ENCODE measurements at regions not wholly inside any gene's neighbourhood (a gene's known extent, or its start where the extent isn't known, plus 50 kb on each side); places are given as distances from the start of the nearest gene placed in this dataset.
"Not testable (repeated sequence)": the region's sequence is repeated elsewhere in the genome, so short reads cannot be mapped to it uniquely, and the experiment has no call there.

GRCh38 chr5:82537687-82538306 lies 259.6 kb upstream of the RPS23 start:
- no peaks in the 10 kb centered on the region for H3K36me3 ChIP-seq (ENCODE audit: insufficient read depth, low read length)
- H3K9ac ChIP-seq (ENCODE audit: low read depth, low read length): no peak overlapping the region
- no peaks in the 10 kb centered on the region for H3K79me2 ChIP-seq (ENCODE audit: insufficient read depth, low read length)
- peaks cover 4% of the 10 kb centered on the region; the same call in 1 of the 2 replicates for H3K4me1 ChIP-seq (ENCODE audit: insufficient read depth, low read length)
- H3K4me2 ChIP-seq (ENCODE audit: insufficient read depth, low read length): no peak overlapping the region
- H3K4me3 ChIP-seq (ENCODE audit: low read depth in 1 of 2, low read length in 2 of 2): no peak overlapping the region
- no peaks in the 10 kb centered on the region for H3K27me3 ChIP-seq (ENCODE audit: insufficient read depth, low read length, poor library complexity)
- no peak overlapping the region for H3K27ac ChIP-seq (ENCODE audit: low read length)
- no peak overlapping the region for H2AFZ ChIP-seq (ENCODE audit: low read depth, low read length)
- peaks cover 2% of the 10 kb centered on the region for H3K9me3 ChIP-seq (ENCODE audit: insufficient read depth, low read length, severe bottlenecking)
- TF ChIP-seq CTCF (IDR thresholded peaks at IDR 0.05; ENCODE audit: borderline replicate concordance, extremely low read depth, low read length, poor library complexity, severe bottlenecking) (no peak), EZH2 (IDR thresholded peaks at IDR 0.05; ENCODE audit: borderline replicate concordance, low read depth, low read length, severe bottlenecking) (no peak)
- ATAC-seq (ENCODE audit: insufficient read depth, low read depth) (no peak), DNase-seq (no peak)
- H4K20me1 ChIP-seq (ENCODE audit: insufficient read depth, low read length): no peaks in the 10 kb centered on the region

- H2AFZ ChIP-seq (ENCODE audit: low read depth, low read length): no peak overlapping the region
- no peak for TF ChIP-seq CTCF (IDR thresholded peaks at IDR 0.05; ENCODE audit: borderline replicate concordance, extremely low read depth, low read length, poor library complexity, severe bottlenecking)
- TF ChIP-seq EZH2 (IDR thresholded peaks at IDR 0.05; ENCODE audit: borderline replicate concordance, low read depth, low read length, severe bottlenecking): no peak
- no peaks in the 10 kb centered on the region for H4K20me1 ChIP-seq (ENCODE audit: insufficient read depth, low read length)
- no peak overlapping the region for H3K4me2 ChIP-seq (ENCODE audit: insufficient read depth, low read length)
- H3K27ac ChIP-seq (ENCODE audit: low read length): no peak overlapping the region
- no peaks in the 10 kb centered on the region for H3K79me2 ChIP-seq (ENCODE audit: insufficient read depth, low read length)
- no peaks in the 10 kb centered on the region; the same call in 1 of the 2 replicates for H3K36me3 ChIP-seq (ENCODE audit: insufficient read depth, low read length)
- no peak overlapping the region for H3K9ac ChIP-seq (ENCODE audit: low read depth, low read length)
- no peaks in the 10 kb centered on the region for H3K27me3 ChIP-seq (ENCODE audit: insufficient read depth, low read length, poor library complexity)
- H3K9me3 ChIP-seq (ENCODE audit: insufficient read depth, low read length, severe bottlenecking): peaks cover 15% of the 10 kb centered on the region
- DNase-seq (no peak), ATAC-seq (ENCODE audit: insufficient read depth, low read depth) (no peak)
- no peak overlapping the region for H3K4me3 ChIP-seq (ENCODE audit: low read depth in 1 of 2, low read length in 2 of 2)
- peaks cover 4% of the 10 kb centered on the region; the same call in 1 of the 2 replicates for H3K4me1 ChIP-seq (ENCODE audit: insufficient read depth, low read length)
These were observed 256.8 kb upstream of the RPS23 start for GRCh38 chr5:82534986-82535385.

- not testable (repeated sequence) for H3K4me3 ChIP-seq (ENCODE audit: low read depth in 1 of 2, low read length in 2 of 2); H3K9ac ChIP-seq (ENCODE audit: low read depth, low read length); H3K27me3 ChIP-seq (ENCODE audit: insufficient read depth, low read length, poor library complexity); DNase-seq; H3K27ac ChIP-seq (ENCODE audit: low read length); H3K79me2 ChIP-seq (ENCODE audit: insufficient read depth, low read length); H2AFZ ChIP-seq (ENCODE audit: low read depth, low read length); ATAC-seq (ENCODE audit: insufficient read depth, low read depth); H4K20me1 ChIP-seq (ENCODE audit: insufficient read depth, low read length); H3K4me2 ChIP-seq (ENCODE audit: insufficient read depth, low read length); H3K36me3 ChIP-seq (ENCODE audit: insufficient read depth, low read length); H3K4me1 ChIP-seq (ENCODE audit: insufficient read depth, low read length)
- peaks cover 15% of the 10 kb centered on the region for H3K9me3 ChIP-seq (ENCODE audit: insufficient read depth, low read length, severe bottlenecking)
These were observed 253.9 kb upstream of the RPS23 start for GRCh38 chr5:82532075-82532474.

- no peak for TF ChIP-seq EZH2 (IDR thresholded peaks at IDR 0.05; ENCODE audit: borderline replicate concordance, low read depth, low read length, severe bottlenecking)
- no peak for TF ChIP-seq CTCF (IDR thresholded peaks at IDR 0.05; ENCODE audit: borderline replicate concordance, extremely low read depth, low read length, poor library complexity, severe bottlenecking)
- no peaks in the 10 kb centered on the region for H3K79me2 ChIP-seq (ENCODE audit: insufficient read depth, low read length)
- H3K4me2 ChIP-seq (ENCODE audit: insufficient read depth, low read length): no peak overlapping the region
- no peak overlapping the region for H3K9ac ChIP-seq (ENCODE audit: low read depth, low read length)
- H4K20me1 ChIP-seq (ENCODE audit: insufficient read depth, low read length): no peaks in the 10 kb centered on the region
- no peak overlapping the region for H3K27ac ChIP-seq (ENCODE audit: low read length)
- no peaks in the 10 kb centered on the region; the same call in 1 of the 2 replicates for H3K36me3 ChIP-seq (ENCODE audit: insufficient read depth, low read length)
- H3K4me1 ChIP-seq (ENCODE audit: insufficient read depth, low read length): no peaks in the 10 kb centered on the region
- H3K4me3 ChIP-seq (ENCODE audit: low read depth in 1 of 2, low read length in 2 of 2): no peak overlapping the region
- H3K27me3 ChIP-seq (ENCODE audit: insufficient read depth, low read length, poor library complexity): no peaks in the 10 kb centered on the region
- H2AFZ ChIP-seq (ENCODE audit: low read depth, low read length): no peak overlapping the region
- peaks cover 2% of the 10 kb centered on the region for H3K9me3 ChIP-seq (ENCODE audit: insufficient read depth, low read length, severe bottlenecking)
- ATAC-seq (ENCODE audit: insufficient read depth, low read depth): no peak
- no peak for DNase-seq
These were observed 248.4 kb upstream of the RPS23 start for GRCh38 chr5:82526540-82526939.

Data from DND-41 (cell line).